ENCODE measurements at regions not wholly inside any gene's neighbourhood (a gene's known extent, or its start where the extent isn't known, plus 50 kb on each side); places are given as distances from the start of the nearest gene placed in this dataset.

DNA sequence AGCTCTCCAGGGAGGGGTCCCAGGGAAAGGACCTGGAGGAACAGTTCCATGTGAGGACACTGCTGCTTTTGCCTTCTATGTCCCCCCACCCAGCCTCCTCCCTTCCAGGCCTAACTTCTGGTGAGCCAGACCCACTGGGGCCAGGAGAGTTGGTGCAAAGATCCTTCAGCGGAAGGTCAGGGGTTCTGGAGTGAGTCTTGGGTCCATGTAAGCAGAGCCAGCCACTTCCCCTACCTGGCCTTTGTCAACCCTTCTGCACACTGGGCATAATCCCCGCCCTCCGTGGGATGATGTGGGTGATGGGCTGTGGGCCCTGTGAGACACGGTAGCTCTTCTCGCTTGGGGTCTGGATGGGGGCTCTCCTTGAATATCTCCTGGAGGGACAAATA lies 76.9 kb downstream of the RHOB start:
- no peak for DNase-seq (ENCODE audit: low read depth)

DNA sequence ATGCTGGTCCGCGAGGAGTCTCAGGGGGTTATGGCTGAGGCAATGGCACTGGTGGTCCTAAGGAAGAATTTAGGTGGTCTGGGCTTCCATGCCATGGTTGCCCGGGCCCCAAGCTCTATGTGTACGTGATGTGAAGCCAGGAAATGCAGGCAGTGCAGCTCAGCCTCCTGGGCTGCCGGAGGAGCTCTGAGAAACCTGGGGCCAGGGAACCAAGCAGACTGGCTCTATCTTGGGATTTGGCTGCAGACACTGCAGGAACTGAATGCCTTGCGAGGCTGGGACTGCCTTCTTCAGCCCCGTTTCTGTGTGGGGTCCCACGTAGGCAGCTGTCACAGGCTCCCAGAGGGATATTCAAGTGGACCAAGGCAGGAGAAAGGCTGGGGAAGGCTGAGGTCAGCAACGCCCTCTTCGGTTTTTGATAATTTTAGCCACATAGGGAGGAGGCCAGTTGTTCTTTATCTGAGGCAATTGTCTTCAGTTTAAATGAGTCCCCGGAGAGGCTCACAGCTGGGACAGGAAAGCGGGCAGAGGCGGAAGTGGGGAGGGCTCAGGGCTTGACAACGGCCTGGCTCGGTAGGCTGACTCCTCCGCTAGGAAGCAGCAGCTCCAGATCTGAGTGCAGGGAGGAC lies 77.7 kb downstream of the RHOB start:
- DNase-seq (ENCODE audit: low read depth), result no peak

DNA sequence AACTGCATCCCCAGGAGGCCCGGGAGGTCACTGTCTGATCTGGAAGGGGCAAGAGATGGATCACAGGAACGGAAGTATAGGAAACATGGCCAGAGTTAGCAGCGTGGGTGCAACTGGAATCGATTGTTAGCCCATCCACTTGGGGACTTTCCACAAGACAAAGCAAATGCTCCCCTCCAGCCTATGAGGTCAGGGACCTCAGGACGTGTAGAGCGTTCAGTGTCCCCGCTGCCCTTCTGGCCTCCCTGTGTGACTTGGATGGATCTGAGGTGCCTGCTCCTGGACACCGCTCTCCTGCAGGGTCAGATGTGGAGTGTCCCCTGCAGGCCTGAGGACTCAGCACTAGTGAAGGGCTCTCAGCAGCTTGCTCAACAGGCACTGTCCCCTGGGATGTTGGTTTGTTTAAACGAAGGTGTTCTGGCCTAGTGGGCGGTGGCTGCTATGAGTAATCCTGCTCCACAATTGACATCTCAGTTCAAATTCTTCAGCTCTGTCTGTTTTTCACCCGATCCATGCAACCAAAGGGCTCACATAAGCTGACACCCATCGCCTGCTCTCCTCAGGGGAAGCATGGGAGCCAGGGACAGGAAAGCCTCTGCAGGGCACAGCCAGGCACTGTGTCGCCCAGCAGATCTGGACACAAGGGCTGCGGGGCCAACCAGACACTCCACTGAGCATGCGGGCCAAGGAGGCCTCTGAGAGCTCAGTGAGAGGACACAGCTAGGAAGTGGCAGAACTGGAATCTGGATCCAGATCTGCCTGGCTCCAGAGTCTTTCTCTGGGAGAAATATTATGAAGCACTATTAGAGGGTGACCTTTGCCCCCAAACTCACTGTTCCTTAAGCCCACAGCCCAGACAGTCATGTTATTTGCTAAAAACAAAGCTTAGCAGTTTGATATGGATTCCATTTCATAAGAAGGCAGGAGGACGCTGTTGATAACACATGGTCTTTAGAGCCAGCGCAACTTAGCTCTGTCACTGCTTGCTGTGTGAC lies 78.5 kb downstream of the RHOB start:
- no peak for DNase-seq (ENCODE audit: low read depth)

DNA sequence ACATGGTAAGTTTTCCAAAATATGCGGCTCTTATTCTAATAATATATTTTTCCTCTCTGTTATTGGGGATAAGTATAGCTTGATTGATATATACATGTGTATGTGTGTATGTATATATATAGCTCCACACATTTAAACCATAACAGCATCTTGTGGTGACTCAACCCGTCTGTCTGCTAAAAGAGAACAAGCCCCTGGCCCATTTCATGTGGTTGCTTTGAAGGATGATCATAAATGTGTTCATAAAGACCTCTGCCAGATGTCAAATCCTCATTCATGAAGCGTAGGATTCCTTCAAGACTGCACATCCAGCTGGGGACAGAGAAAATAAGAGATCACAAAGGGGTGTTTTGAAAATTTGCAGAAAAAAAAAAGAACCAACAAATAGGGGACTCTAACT lies 79.3 kb downstream of the RHOB start:
- DNase-seq (ENCODE audit: low read depth), result no peak

DNA sequence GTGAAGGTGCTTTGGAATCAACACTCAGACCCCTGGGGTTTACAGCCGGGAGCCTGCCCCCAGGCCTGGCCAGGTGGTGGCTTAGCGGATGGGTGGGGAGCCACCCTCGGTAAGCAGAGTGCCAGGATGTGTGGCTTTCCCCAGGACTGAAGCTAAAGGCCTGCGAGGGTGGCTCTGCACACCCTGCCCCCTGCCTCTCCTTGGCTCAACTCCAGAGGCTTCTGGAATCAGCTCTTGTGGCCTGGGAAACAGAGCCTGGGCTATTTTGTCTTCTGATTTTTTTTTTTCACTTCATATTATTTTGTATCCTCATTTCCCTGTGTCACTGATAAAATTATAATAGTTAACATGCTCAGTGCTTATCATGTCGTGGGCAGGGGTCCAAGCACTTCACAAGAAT lies 79.8 kb downstream of the RHOB start:
- no peak for DNase-seq (ENCODE audit: low read depth)

DNA sequence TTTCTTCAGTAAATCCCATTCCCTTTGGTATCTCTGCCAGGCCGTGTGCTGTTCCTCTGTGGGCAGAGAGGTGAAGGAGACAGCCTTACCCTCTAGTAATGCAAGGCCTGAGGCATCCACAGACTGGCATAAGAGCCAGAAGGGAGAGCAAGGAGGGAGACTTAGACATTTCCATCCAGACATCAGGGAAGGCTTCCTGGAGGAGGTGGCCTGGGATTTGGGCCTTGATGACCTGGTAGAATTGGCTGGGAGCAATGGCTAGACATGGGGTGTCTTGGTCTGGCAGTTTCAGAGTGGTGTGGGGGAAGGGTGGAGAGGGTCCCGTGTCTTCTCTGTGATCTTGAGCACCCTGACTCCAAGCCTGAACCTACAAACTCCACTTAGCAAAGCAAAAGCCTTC lies 81.8 kb downstream of the RHOB start:
- no peak for DNase-seq (ENCODE audit: low read depth)

DNA sequence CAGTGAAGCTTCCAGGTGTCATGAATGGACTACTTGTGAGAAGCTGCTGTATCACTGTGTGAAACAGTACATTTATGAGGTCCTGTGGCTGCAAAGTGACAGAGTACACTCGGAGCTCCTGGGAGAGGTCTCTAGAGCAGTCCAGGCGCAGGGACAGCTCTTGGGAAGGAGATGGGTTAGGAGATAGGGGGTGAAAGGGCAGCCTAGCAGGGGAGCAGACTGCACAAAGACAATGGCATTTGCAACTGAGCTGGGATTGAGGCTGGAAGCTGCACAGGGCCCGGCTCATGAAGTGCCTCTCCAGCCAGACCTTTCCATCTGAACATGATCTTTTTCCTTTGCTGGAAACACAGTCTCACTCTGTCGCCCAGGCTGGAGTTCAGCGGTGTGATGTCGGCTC lies 83.6 kb downstream of the RHOB start:
- DNase-seq (ENCODE audit: low read depth), result no peak

DNA sequence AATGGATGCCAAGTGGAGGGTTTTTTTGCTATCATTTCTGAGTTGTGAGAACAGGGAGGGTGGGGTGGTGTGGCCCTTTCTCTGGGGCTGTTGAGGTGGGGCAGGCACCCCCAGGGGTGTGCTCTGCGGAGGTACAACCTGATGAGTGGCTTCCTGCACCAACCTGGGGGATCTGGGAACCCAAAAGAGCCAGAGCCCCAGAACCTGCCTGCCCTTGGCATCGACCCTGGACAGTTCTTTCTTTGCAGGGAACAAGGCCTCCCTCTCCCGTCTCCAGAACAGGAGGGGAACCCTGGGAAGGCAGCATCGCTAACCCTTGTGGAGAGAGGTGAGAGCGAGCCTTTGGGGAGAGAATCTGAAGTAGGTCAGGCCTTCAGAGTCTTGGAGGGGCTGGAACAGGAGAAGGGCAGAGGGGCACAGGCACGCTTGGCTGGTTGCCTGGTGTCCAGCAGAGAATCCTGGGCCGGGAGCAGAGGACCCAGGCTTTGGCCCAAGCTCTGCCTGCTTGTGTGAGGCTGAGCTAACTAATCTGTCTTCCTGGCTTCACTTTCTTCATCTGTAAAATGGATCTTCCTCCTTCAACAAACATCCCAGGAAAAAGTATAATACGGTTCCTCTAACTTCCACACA lies 84.9 kb downstream of the RHOB start:
- no peak for DNase-seq (ENCODE audit: low read depth)

DNA sequence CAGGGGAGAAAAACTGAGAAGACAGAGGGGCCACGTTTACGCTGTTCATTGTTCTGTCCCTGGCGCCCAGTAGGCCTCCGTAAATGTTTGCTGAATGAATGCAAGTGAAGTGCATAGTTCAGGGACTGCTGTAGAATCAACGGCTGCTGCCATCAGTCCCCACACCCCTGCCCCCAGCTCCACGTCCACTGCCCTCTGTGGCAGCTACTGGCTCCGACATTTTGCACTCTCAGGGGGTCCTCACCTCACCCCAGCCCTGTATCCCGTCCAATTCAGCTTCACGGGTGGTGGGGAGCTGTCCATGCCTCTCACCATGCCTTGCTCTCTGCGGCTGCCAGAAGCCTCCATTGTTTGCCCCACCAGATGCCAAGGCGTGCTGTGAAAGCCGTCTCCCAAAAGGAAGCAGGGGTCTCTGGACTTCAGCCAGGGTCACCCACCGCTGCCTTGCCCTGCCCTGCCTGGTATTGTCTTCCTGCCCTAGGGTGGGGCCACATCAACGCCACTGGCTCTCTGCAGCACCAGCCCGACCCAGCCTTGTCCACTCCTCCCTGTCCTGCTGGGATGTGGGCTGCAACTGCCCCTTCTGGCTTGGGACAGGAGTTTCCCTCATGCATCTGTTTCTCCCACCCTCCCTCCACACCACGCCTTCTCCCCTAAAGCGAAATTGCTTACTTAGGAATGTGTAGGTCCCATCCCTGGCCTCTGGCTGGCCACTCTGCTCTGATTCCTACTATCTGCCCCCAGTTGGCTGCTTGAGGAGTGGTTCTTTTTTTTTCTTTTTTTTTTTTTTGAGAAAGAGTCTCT lies 86.0 kb downstream of the RHOB start:
- DNase-seq (ENCODE audit: low read depth), result no peak

DNA sequence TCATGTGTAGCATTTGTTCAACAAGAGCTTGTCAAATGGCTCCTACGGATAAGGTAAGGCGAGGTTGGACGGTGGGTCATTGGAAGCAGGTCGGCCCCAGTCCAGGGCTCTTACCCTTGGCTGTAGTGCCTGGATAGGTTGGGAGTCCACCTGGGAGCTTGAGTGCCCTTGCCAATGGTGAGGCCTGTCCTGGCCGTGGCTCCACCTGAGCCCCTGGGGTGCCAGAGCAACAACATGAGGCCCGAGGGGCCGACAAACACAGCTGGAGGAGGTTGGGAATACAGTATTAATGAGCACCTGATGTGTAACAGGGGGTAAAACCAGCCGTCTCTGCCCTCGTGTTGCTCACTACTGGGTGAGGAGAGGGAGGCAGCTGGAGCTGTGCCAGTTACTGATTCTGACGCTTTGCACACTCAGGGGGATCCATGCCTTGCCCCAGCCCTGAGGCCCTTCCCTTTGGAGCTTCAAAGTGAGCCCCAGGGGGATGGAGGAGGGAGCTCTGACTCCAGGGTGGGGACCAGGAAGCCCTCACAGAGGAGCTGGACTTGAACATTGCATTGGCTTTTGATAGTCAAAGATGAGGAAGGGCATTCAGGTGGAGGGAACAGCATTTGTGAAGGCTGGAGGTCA lies 87.2 kb downstream of the RHOB start:
- no peak for DNase-seq (ENCODE audit: low read depth)

DNA sequence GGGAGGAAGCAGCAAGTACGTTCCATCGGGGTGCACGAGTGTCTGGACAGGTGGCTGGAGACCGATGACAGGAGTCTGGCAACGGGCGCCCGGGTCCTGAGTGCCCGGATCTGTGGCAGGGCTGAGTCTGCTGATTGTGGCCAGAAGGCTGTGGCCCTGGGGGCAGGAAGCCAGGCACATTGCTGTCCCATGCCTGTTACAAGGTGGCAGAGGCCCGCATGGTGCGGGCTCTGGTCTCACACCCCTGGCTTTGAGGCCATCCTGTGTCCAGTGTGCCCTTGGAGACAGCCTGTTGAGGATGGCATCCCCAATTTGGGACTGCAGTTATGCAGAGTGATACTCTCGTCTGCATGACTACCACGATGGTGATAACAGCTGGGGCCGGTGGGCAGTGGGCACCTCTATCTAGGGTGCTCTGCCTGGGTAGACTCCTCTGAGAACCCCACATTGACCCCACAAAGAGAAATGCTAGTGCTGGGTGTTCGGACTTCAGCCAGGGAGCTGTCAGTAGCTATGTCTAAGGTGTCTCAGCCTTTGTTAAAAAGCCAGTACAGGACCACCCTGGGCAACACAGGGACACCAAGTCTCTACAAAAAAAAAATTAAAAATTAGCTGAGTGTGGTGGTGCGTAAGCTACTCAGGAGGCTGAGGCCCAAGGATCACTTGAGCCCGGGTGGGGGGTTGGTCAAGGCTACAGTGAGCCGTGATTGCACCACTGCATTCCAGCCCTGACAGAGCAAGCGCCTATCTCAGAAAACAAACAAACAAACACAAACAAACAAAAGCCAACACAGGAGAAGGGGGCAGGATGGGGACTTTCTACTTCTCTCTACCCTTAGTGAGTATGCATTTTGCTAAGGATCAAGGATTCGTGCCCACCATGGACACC lies 88.3 kb downstream of the RHOB start:
- DNase-seq (ENCODE audit: low read depth), result peak; percentile 69

DNA sequence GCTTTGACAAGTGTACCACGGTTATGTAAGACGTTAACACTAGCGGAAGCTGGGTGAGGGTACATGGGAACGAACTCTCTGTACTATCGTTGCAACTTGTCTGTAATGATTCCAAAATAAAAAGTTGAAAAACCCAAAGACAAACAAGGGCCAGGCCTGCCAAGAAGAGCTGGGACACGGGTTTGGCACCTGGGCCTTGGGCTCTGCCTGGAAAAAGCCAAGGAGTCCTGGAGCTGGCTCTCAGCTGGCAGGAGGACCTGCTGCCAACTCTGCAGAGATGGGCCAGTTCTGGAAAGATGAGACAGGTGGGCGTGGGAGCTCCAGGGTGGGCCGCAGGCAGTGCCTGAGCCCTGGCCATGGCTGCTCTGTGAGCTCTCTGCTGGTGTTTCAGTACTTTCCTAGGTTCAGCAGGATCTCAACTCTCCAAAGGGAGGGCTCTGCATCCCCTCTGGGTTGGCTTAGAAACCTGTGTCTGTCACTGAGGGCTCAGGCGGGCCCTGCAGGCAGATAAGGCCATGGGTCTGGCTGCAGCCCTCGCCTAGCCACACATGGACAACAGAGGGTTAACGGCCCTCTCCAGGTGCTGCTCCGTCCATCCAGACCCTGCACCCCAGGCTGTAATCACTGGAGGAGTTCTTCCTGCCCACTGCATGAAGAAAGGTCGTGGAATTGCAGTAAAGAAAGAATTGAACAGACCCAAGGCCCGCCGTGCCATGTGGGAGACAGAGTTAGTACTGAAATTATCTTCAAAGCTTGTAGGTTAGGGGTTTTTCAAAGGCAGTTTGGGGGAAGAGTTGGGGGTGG lies 89.9 kb downstream of the RHOB start:
- no peak for DNase-seq (ENCODE audit: low read depth)

DNA sequence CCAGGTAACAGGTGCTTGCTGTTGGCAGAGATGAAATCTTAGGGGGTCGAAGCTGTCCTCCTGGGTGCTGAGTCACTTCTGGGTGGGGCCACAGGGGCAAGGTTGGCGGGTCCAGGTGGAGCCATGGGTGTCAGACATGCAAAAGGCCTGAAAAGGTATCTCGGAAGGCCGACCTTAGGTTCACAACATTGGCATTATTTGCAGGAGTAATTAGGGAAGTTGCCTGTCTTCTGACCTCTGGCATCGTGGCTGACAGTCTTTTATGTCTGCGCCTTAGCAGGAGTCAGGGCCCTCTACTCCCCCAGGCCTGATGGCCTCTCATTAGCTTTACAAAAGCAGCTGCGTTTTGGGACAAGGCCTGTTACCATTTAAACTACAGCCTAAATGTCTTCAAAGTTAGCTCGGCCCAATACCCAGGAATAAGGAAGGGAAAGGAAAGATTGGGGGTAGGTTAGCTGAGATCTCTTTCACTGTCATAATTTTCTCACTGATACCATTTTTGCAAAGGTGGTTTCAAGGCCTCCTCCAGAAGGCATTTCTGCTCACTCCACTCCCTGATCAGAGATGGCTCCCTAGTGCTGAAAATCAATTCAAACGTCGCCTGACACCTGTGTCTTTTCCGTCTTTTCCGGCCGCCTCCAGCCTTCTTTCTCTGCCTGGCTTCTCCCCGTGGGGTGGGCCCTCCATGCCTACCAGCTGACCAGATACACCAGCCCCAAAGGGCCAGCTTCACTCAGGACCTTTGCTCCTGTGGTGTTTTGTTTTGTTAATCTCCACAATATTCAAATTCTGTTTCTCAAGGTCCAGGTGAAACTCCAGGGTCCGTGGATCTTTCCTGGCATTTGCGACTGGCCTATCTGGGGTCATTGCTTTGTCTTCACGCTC lies 90.8 kb downstream of the RHOB start:
- DNase-seq (ENCODE audit: low read depth), result no peak

DNA sequence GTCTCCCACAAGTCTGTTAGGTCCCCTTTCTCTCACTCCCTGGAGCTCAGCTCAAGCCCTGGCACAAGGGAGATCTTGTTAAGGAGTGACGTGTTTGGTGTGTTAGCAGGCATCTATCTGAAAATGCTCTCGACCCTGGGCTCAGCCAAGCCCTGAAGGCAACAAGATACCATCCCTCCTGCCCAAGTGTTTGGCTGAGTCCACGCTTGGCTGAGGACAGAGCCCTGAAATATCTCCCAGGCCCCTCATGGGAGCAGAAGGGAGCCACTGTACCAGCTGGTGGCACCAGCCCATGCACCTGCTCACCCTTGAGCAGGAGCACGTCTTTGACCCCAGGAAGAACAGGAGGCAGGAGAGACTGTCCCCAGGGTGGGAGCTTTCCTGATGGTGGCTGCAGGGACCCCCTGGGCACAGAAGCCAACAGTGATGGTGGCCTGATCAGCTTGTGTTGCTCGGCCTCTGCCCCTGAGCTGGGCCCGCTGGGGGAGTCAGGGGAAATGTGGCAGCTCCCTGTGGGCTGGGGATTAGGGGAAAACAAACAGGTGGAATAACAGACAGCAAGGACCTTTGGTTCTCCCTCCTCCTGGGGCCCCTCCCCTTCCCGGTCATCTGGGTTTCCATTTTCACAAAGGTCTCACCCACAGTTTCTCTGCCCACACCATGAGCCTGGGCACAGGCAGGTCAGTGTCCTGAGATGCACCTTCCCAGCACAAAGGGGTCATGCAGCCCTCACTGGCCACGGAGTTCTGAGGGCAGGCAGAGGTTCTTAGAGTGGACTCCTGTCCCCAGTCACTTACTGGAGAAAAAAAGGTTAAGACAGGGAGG lies 91.6 kb downstream of the RHOB start:
- no peak for DNase-seq (ENCODE audit: low read depth)

DNA sequence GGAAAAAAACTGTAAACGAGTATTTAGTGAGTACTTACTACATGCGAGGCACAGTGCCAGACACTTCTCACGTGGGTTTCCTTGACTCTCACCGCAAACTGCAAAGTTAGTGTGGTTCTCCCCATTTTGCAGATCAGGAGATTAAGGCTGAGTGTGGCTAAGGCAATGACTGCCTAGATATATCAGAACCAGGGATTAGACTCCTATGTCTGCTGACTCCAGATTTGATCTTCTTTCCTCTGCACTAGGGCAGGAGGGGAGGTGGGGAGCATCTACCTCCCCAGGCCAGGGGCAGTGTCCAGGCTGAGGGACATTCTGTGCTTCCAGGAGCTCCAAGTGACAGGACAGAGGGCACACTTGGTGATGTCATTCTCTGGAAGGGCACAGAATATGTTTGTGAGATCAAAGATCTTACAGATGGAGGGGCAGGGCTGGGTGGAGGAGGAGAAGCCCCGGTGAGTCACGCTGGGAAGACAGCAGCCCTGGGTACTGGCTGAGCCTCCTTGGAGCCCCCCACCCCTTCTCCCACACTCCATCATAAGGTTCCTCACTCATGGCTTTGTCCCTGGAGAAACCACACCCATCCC lies 92.4 kb downstream of the RHOB start:
- DNase-seq (ENCODE audit: low read depth), result no peak

DNA sequence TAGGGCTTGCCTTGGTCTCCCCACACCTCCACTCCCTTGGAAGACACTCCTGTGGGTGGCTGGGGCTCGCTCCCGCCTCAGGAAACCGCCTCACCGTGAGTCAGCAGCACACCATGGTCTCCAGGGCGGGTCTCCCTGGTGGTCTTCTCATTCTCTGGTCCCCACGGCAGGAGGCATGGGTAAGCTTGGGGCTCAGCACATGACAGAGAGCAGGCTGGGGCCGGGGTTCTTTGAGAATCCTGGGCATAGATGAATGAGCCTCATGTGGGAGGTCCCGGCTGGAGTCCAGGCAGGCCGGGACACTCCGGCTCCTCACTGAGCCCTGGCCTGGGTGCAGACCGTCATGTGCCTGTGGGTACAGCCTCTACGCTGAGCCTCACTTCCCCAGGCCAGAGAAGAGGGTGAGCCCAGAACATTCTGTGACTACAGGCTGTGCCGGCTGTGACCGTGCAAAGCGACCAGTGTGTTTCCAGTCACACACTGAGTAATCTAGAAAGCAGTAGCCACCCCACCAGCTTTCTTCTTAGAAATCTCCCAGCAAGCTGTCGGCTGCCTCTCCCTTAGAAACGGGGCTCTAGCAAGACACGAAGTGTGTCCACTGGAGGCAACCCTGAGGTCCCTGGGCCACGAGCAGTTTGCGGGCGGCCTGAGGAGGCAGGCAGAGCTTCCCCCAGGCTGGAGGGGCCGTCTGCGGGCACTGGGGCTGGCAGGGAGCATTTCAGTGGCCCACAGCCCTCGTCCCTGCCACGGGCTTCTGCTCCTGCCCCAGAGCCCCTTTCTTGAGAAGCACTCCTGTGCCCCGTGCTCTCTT lies 93.1 kb downstream of the RHOB start:
- DNase-seq (ENCODE audit: low read depth), result no peak
